ENCODE measurements at regions not wholly inside any gene's neighbourhood (a gene's known extent, or its start where the extent isn't known, plus 50 kb on each side); places are given as distances from the start of the nearest gene placed in this dataset.

- Histone ChIP-seq H3K79me2 (no peaks in the 10 kb centered on the region), H4K20me1 (ENCODE audit: insufficient read depth, poor library complexity, severe bottlenecking) (no peaks in the 10 kb centered on the region), H3K9me3 (ENCODE audit: low read depth) (no peaks in the 10 kb centered on the region), H3K4me3 (no peak overlapping the region), H3K36me3 (replicated peaks; ENCODE audit: insufficient read depth, low read depth) (no peaks in the 10 kb centered on the region), H3K4me1 (ENCODE audit: insufficient read depth) (no peaks in the 10 kb centered on the region), H3K27me3 (no peaks in the 10 kb centered on the region), H3K27ac (no peak overlapping the region), H2AFZ (no peak overlapping the region), H3K9me2 (replicated peaks; ENCODE audit: insufficient read depth) (no peaks in the 10 kb centered on the region), H3K4me2 (no peak overlapping the region)
- no peak for DNase-seq (ENCODE audit: low spot score)
- TF ChIP-seq, protein P1, sequence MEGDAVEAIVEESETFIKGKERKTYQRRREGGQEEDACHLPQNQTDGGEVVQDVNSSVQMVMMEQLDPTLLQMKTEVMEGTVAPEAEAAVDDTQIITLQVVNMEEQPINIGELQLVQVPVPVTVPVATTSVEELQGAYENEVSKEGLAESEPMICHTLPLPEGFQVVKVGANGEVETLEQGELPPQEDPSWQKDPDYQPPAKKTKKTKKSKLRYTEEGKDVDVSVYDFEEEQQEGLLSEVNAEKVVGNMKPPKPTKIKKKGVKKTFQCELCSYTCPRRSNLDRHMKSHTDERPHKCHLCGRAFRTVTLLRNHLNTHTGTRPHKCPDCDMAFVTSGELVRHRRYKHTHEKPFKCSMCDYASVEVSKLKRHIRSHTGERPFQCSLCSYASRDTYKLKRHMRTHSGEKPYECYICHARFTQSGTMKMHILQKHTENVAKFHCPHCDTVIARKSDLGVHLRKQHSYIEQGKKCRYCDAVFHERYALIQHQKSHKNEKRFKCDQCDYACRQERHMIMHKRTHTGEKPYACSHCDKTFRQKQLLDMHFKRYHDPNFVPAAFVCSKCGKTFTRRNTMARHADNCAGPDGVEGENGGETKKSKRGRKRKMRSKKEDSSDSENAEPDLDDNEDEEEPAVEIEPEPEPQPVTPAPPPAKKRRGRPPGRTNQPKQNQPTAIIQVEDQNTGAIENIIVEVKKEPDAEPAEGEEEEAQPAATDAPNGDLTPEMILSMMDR (IDR thresholded peaks at IDR 0.05; ENCODE audit: poor library complexity), result no peak
- TF ChIP-seq EZH2 (IDR thresholded peaks at IDR 0.05; ENCODE audit: borderline replicate concordance), result no peak
- no peak for TF ChIP-seq EZH2phosphoT487 (IDR thresholded peaks at IDR 0.05; ENCODE audit: low read depth, severe bottlenecking, unreplicated experiment)
- 84% methylated on average over 2 of the region's 2 CpGs for WGBS (ENCODE audit: low lambda C conversion rate, missing lambda C conversion rate)
Measured at GRCh38 chr11:33610903-33611302, 89.7 kb downstream of the C11orf91 start.

GRCh38 chr11:33608386-33608785, 92.2 kb downstream of the C11orf91 start:
- no peak for TF ChIP-seq EZH2phosphoT487 (IDR thresholded peaks at IDR 0.05; ENCODE audit: low read depth, severe bottlenecking, unreplicated experiment)
- TF ChIP-seq, protein P1 (IDR thresholded peaks at IDR 0.05; ENCODE audit: poor library complexity), result no peak
- TF ChIP-seq EZH2 (IDR thresholded peaks at IDR 0.05; ENCODE audit: borderline replicate concordance), result no peak
- H2AFZ ChIP-seq, result no peak overlapping the region
- no peak overlapping the region for H3K4me3 ChIP-seq
- no peak overlapping the region for H3K4me2 ChIP-seq
- H3K27ac ChIP-seq, result no peak overlapping the region
- no peaks in the 10 kb centered on the region for H3K9me2 ChIP-seq (replicated peaks; ENCODE audit: insufficient read depth)
- no peaks in the 10 kb centered on the region for H3K36me3 ChIP-seq (replicated peaks; ENCODE audit: insufficient read depth, low read depth)
- H3K9me3 ChIP-seq (ENCODE audit: low read depth), result no peaks in the 10 kb centered on the region
- no peak for DNase-seq (ENCODE audit: low spot score)
- H3K4me1 ChIP-seq (ENCODE audit: insufficient read depth), result no peaks in the 10 kb centered on the region
- H3K27me3 ChIP-seq, result no peaks in the 10 kb centered on the region
- no peaks in the 10 kb centered on the region for H4K20me1 ChIP-seq (ENCODE audit: insufficient read depth, poor library complexity, severe bottlenecking)
- no peaks in the 10 kb centered on the region for H3K79me2 ChIP-seq

DNA sequence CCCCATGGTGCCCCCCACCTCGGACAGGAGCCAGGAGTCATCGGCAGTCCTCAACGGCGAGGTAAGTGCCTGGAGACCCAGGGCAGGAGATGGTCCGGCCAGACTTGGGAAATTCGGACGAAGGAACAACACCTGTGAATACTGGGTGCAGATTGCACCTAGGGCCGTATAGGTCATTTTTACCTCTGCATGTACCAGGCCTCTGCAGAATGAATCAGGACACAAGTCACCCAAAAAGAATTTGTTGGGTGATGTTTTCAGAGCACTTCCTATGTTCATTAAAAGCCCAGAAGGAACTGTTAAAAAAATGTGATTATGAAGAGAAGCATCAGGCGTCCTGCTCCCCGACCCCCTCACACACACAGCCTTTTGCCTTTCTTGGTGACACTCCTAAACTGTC, 93.9 kb downstream of the C11orf91 start:
- TF ChIP-seq, protein P1 (IDR thresholded peaks at IDR 0.05; ENCODE audit: poor library complexity), result no peak
- no peak for TF ChIP-seq EZH2phosphoT487 (IDR thresholded peaks at IDR 0.05; ENCODE audit: low read depth, severe bottlenecking, unreplicated experiment)
- no peak for TF ChIP-seq EZH2 (IDR thresholded peaks at IDR 0.05; ENCODE audit: borderline replicate concordance)
- no peak overlapping the region for H3K4me3 ChIP-seq

DNA sequence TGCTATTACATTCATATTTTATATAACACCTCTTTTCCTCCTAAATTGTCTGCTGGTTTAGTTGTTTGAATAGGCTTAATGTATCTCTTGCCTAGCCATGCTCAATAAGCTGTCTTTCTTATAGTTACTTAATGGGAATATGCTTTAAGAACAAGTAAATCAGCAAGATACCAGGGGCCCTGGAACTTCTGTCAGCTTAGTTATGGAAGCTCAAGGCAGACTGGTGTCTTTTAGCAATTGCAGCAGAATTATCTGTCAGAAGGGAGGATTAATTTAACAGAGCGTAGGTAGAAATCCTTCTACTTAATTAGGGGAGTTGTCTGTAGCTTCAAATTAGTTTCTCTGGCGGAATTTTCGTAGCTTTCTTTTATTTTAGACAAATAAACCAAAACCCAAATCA, 94.9 kb downstream of the C11orf91 start:
- no peak overlapping the region for H3K4me2 ChIP-seq
- no peaks in the 10 kb centered on the region for H3K4me1 ChIP-seq (ENCODE audit: insufficient read depth)
- no peaks in the 10 kb centered on the region for H4K20me1 ChIP-seq (ENCODE audit: insufficient read depth, poor library complexity, severe bottlenecking)
- H3K27me3 ChIP-seq, result no peaks in the 10 kb centered on the region
- no peak overlapping the region for H3K4me3 ChIP-seq
- no peak overlapping the region for H3K27ac ChIP-seq
- no peak for DNase-seq (ENCODE audit: low spot score)
- TF ChIP-seq, protein P1 (IDR thresholded peaks at IDR 0.05; ENCODE audit: poor library complexity), result no peak
- no peak for TF ChIP-seq EZH2phosphoT487 (IDR thresholded peaks at IDR 0.05; ENCODE audit: low read depth, severe bottlenecking, unreplicated experiment)
- no peak for TF ChIP-seq EZH2 (IDR thresholded peaks at IDR 0.05; ENCODE audit: borderline replicate concordance)
- H3K36me3 ChIP-seq (replicated peaks; ENCODE audit: insufficient read depth, low read depth), result no peaks in the 10 kb centered on the region
- H3K9me3 ChIP-seq (ENCODE audit: low read depth), result no peaks in the 10 kb centered on the region
- no peak overlapping the region for H2AFZ ChIP-seq
- no peaks in the 10 kb centered on the region for H3K79me2 ChIP-seq
- 86% methylated on average over 3 of the region's 3 CpGs for WGBS (ENCODE audit: low lambda C conversion rate, missing lambda C conversion rate)
- H3K9me2 ChIP-seq (replicated peaks; ENCODE audit: insufficient read depth), result no peaks in the 10 kb centered on the region

More for the DNA sequence above, 93.9 kb downstream of the C11orf91 start:
- Histone ChIP-seq H3K9me2 (replicated peaks; ENCODE audit: insufficient read depth) (no peaks in the 10 kb centered on the region), H3K4me1 (ENCODE audit: insufficient read depth) (no peaks in the 10 kb centered on the region), H3K36me3 (replicated peaks; ENCODE audit: insufficient read depth, low read depth) (no peaks in the 10 kb centered on the region), H3K27me3 (no peaks in the 10 kb centered on the region), H3K27ac (no peak overlapping the region), H3K4me2 (no peak overlapping the region), H4K20me1 (ENCODE audit: insufficient read depth, poor library complexity, severe bottlenecking) (no peaks in the 10 kb centered on the region), H3K9me3 (ENCODE audit: low read depth) (no peaks in the 10 kb centered on the region), H3K79me2 (no peaks in the 10 kb centered on the region), H2AFZ (no peak overlapping the region)
- 76% methylated on average over 10 of the region's 10 CpGs for WGBS (ENCODE audit: low lambda C conversion rate, missing lambda C conversion rate)
- DNase-seq (ENCODE audit: low spot score), result no peak

All from hepatocyte (in vitro differentiated cells).